ENCODE measurements at regions not wholly inside any gene's neighbourhood (a gene's known extent, or its start where the extent isn't known, plus 50 kb on each side); places are given as distances from the start of the nearest gene placed in this dataset.
"Not testable (repeated sequence)": the region's sequence is repeated elsewhere in the genome, so short reads cannot be mapped to it uniquely, and the experiment has no call there.

- not testable (repeated sequence) for DNase-seq (ENCODE audit: low spot score)
Observed at GRCh38 chr20:25864963-25865714, 168.5 kb upstream of the ZNF337 start.

GRCh38 chr20:25864326-25864962, 167.8 kb upstream of the ZNF337 start:
- no peak for DNase-seq (ENCODE audit: low spot score)

- DNase-seq (ENCODE audit: low spot score): no peak
Observed at GRCh38 chr20:25863536-25864325, 167.1 kb upstream of the ZNF337 start.

GRCh38 chr20:25862967-25863530, 166.4 kb upstream of the ZNF337 start:
- peak; percentile 77 for DNase-seq (ENCODE audit: low spot score)

GRCh38 chr20:25860531-25861150, 164.0 kb upstream of the ZNF337 start:
- DNase-seq (ENCODE audit: low spot score): no peak

- DNase-seq (ENCODE audit: low spot score): peak; percentile 68
Observed at GRCh38 chr20:25859649-25860530, 163.2 kb upstream of the ZNF337 start.

- no peak for DNase-seq (ENCODE audit: low spot score)
Observed at GRCh38 chr20:25858495-25859425, 162.1 kb upstream of the ZNF337 start.

GRCh38 chr20:25857091-25857788, 160.6 kb upstream of the ZNF337 start:
- DNase-seq (ENCODE audit: low spot score): not testable (repeated sequence)

- DNase-seq (ENCODE audit: low spot score): no peak
Observed at GRCh38 chr20:25856256-25856884, 159.7 kb upstream of the ZNF337 start.

GRCh38 chr20:25855451-25856156, 159.0 kb upstream of the ZNF337 start:
- DNase-seq (ENCODE audit: low spot score): not testable (repeated sequence)

GRCh38 chr20:25854666-25855065, 158.0 kb upstream of the ZNF337 start:
- DNase-seq (ENCODE audit: low spot score): not testable (repeated sequence)

- peak; percentile 84 for DNase-seq (ENCODE audit: low spot score)
Observed at GRCh38 chr20:25853718-25854388, 157.2 kb upstream of the ZNF337 start.

GRCh38 chr20:25852968-25853717, 156.5 kb upstream of the ZNF337 start:
- not testable (repeated sequence) for DNase-seq (ENCODE audit: low spot score)

GRCh38 chr20:25850133-25850532, 153.5 kb upstream of the ZNF337 start:
- not testable (repeated sequence) for DNase-seq (ENCODE audit: low spot score)

- no peak for DNase-seq (ENCODE audit: low spot score)
Observed at GRCh38 chr20:25848222-25848621, 151.6 kb upstream of the ZNF337 start.

- DNase-seq (ENCODE audit: low spot score): not testable (repeated sequence)
Observed at GRCh38 chr20:25844640-25845039, 148.0 kb upstream of the ZNF337 start.

GRCh38 chr20:25813511-25813910, 116.9 kb upstream of the ZNF337 start:
- DNase-seq (ENCODE audit: low spot score): not testable (repeated sequence)

All from AG08396 (cell line).